ENCODE measurements at regions not wholly inside any gene's neighbourhood (a gene's known extent, or its start where the extent isn't known, plus 50 kb on each side); places are given as distances from the start of the nearest gene placed in this dataset.

- no peak for DNase-seq
These were observed 1666.9 kb upstream of the WWC1 start for GRCh38 chr5:166624573-166624972.

GRCh38 chr5:166625210-166625865, 1666.1 kb upstream of the WWC1 start:
- no peak for DNase-seq

DNA sequence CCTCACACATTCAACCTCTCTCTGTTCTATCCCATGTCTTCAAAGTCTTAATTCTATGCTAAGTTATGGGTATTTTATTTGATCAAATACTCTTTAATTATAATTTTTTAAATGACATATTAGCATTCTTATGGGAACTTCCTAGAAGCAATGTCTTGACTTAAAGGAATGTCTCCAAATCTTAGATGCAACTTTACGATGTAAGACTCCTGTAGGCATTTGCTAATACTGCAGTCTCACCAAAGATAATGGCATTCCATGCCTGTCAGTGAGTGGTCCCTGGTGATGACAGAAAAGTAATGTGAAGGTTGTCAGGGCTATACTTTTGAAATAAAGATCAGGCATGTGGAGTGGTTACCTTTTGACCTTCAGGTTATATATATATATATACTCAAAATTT, 1654.2 kb upstream of the WWC1 start:
- DNase-seq, result no peak

DNA sequence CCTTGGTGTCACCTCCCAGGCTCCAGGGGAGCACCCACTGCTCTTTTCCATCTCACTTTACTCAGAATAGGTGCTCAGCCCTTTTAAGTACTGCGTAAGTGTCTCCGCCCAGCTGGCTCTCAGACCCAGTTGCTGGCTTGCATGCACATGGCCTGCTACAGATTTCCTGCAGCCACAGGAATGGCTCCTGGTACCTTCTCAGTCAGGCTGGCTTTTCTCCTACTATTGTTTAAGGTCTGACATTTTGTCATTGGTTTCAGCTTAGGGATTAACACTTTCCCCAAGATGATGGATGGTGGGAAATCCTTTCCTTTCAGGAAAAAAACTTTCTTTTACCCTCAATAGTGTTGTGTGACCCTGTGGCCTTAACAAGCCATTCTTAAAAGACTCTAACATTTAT, 1652.3 kb upstream of the WWC1 start:
- DNase-seq, result no peak

- peak; percentile 10 for DNase-seq
These were observed 1651.3 kb upstream of the WWC1 start for GRCh38 chr5:166640136-166640535.

DNA sequence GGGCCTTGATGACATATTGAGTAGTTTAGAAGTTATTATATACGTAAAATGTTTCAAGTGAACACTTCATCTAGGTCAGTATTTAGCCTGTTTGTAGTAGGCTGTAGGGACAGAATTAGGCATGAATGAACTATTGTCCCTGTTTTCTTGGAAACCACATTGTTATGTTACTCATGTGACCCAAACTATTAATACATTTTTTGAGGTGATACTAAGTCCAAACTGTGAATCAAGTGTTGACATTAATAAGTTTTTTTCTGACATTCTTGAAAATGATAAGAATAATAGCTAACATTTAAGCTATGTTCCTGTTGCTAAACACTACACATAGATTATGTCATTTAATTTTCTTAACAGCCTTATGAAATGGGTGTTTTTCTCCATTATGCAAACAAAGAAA, 1642.7 kb upstream of the WWC1 start:
- no peak for DNase-seq

GRCh38 chr5:166649676-166650075, 1641.8 kb upstream of the WWC1 start:
- no peak for DNase-seq

GRCh38 chr5:166651234-166651633, 1640.2 kb upstream of the WWC1 start:
- no peak for DNase-seq

DNA sequence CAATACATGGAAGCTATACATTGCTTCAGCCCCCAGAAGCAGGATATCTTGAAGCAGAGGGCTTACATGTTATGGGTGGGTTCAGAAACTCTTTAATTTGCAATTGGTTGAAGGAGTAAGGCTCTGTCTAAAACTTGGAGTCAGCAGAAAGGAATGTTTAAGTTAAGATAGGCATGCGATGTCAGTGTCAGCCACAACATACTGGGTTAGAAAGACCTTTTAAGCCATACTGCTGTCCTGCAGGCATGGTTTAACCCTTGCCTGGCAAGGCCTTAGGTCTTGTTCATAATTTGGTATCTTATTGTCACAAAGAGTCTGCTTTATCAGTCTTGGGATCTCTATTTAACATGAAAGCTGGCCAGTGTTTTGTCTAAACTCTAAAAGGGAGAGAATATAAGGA, 1619.6 kb upstream of the WWC1 start:
- no peak for DNase-seq

- no peak for DNase-seq
These were observed 1619.0 kb upstream of the WWC1 start for GRCh38 chr5:166672431-166672830.

DNA sequence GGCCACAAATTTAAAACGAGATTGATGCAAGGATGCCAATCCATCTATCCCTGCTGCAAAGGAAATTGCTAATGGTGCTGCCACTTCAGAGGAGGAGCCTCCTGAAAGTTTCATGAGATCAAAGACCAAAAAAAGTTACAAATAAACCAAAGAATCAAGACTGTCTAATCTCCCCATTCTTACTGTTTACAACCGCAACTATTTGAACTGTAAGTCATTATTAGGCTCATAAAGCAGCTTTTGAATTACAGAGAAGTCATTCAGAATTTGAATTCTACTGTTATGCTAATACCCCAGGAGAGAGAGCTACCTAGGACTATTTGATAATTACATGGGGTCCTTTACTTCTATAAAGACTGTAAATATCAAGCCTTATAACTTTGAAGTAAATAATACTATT, 1613.6 kb upstream of the WWC1 start:
- DNase-seq, result no peak

DNA sequence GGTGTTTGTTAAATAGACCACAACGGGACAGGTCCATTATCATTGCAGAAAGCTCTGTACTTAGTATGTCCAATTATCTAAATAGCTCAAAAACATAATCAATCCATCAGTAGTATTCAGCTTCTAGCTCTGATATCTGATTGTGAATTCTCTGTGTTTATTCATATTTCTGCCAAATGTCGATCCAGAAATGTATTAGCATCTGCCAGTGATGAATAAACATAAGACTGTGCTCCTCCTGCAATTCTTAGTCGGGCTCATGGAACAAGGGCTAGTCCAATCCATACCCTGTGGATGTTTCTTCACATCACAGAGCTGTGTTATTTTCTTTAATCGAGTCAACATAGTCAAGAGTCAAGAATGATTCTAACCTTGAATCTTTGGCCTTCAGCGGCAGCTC, 1612.1 kb upstream of the WWC1 start:
- DNase-seq, result no peak

GRCh38 chr5:166695326-166695725, 1596.1 kb upstream of the WWC1 start:
- DNase-seq, result no peak

GRCh38 chr5:166708291-166708690, 1583.2 kb upstream of the WWC1 start:
- DNase-seq, result no peak

DNA sequence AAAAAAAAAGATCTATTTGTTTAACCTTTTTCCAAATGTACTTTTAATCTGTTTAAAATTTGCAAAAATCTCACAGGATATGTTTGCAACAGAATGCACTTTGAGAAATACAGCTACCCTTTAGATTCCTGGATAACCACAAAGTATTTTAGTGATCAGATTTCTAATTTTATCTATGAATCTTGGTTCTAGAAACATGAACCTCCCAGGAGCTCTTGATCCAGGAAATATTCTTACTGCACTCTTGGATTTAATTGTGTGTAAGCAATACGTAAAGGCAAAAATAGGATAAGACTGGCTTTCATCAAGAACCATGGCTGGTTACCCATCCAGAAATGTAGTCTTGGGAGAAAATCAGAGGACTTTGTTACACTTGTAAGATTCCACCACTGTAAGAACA, 1581.8 kb upstream of the WWC1 start:
- DNase-seq, result no peak

DNA sequence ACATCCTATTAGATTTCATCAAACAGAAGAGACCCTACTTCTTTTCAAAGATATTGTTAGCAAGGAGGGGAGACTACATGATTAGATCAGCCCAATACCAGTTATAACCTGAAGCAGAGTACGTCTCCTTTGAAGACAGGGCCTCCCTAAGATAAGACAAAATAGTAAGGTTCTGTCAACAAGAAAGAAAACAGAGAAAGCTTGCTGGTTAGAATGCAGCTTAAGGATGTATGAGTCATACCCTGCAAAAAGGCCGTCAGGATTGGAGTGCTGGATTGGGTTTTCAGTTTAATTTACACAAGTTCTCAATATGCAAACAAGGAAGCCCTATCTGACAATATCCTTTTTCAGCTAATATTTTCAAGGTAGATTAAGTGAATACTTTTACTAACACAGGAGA, 1581.2 kb upstream of the WWC1 start:
- no peak for DNase-seq

GRCh38 chr5:166712447-166713185, 1578.8 kb upstream of the WWC1 start:
- no peak for DNase-seq

DNA sequence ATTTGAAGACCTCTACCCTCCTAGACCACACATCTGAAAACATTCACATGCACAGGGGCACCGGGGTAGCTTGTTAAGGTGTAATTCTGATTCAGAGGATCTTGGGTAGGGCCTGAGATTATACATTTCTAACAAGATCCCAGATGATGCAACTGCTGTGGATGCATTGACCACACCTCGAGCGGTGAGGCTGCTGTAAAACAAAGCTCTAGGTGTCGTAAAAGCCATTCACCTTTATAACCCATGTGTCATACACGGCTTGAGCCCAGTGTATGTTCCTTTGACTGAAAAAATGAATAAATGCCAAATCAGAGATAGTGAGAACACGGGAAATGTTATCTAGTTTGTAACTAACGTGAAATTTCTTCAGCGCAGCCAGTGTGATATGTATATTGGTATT, 1578.2 kb upstream of the WWC1 start:
- DNase-seq, result no peak

- no peak for DNase-seq
These were observed 1574.5 kb upstream of the WWC1 start for GRCh38 chr5:166716856-166717492.

DNA sequence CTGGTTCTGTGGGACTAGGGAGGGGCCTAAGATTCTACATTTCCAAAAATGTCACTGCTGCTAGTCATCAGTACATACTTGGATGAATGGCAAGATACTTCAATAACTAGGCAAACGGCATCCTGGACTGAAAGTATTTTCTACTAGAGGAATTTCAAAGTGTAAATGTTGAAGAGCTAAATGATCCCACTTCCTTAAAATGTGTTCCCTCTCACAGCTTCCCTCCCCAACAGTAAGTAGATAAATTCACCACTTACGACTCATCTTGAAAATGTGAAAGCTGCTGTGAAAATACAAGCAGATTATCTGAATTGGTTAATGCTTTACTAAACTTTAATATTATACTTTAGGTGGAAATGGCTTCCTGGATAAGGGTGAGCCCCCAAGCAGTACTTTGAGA, 1571.5 kb upstream of the WWC1 start:
- no peak for DNase-seq

GRCh38 chr5:166722939-166723338, 1568.5 kb upstream of the WWC1 start:
- no peak for DNase-seq

GRCh38 chr5:166724284-166724683, 1567.2 kb upstream of the WWC1 start:
- DNase-seq, result no peak

GRCh38 chr5:166725593-166725992, 1565.9 kb upstream of the WWC1 start:
- DNase-seq, result no peak

DNA sequence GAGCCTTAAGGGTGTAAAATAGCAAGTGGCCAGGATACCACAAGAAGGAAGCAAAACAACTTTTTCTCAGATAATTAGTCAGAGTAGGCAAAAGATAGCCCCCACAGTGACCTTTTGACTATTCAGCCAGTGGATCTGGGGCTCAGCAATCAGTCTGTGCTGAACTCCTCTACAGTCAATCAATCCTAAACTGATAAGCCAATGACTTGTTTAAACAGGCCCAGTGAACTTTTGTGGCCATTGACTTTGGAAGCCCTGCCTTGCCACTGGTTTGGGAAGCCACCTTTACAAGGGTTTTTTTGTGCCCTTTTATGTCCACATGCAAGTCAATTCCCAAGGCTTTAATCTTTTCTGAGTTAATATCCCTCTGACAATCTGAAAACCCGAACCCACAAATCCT, 1565.0 kb upstream of the WWC1 start:
- DNase-seq, result no peak
